Chondrocyte (in vitro differentiated cells): ENCODE measurements at regions not wholly inside any gene's neighbourhood (a gene's known extent, or its start where the extent isn't known, plus 50 kb on each side); places are given as distances from the start of the nearest gene placed in this dataset.

Experiments used
- DNase-seq: peaks from one replicate; pipeline ENCODE4 v3.0.0; 2021; ENCODE audit warnings: mixed read lengths, low spot score
- H3K27ac Mint-ChIP-seq: one replicate; pipeline ENCODE4 v1.8.0; 2021; ENCODE audit warnings: mild to moderate bottlenecking, moderate library complexity, mixed read lengths; ENCODE audit not compliant: unreplicated experiment
- H3K27me3 Mint-ChIP-seq: 2 replicates; pipeline ENCODE4 v1.8.0; 2021; ENCODE audit warnings: low read depth, mixed read lengths
- H3K36me3 Mint-ChIP-seq: 2 replicates; pipeline ENCODE4 v1.8.0; 2021; ENCODE audit warnings: low read depth, mixed read lengths
- H3K4me1 Mint-ChIP-seq: 2 replicates; pipeline ENCODE4 v1.8.0; 2021; ENCODE audit warnings: low read depth, mild to moderate bottlenecking, mixed read lengths
- H3K4me3 Mint-ChIP-seq: one replicate; pipeline ENCODE4 v1.8.0; 2021; ENCODE audit warnings: mild to moderate bottlenecking, moderate library complexity, mixed read lengths; ENCODE audit not compliant: unreplicated experiment
- H3K9me3 Mint-ChIP-seq: 2 replicates; pipeline ENCODE4 v1.8.0; 2021; ENCODE audit warnings: low read depth, mixed read lengths
- TF ChIP-seq, protein P1 (sequence below): fragments of 200-600 bp; sonication (generic); IDR thresholded peaks from 2 replicates; pipeline ENCODE4 v1.5.0; 2021; ENCODE audit warnings: antibody characterized with exemption, mild to moderate bottlenecking, moderate library complexity

DNA sequence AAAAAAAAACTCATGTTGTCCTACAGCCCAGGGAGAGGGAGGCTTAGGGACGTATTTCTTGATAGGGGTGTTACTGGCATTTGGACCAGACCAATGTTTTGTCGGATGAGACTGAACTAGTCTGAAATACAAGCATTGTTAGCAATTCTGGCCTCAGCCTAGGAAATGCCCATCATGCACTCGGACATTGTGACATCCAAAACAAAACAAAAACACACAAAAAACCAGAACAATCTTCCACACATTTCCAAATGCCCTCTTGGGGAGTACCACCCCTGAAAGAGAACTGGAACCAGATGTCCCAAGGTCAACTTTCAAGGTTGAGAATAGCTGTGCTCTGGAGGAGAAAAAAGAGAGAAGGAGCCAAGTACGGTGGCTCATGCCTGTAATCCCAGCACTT, 299.1 kb upstream of the JARID2 start:
- TF ChIP-seq, protein P1, sequence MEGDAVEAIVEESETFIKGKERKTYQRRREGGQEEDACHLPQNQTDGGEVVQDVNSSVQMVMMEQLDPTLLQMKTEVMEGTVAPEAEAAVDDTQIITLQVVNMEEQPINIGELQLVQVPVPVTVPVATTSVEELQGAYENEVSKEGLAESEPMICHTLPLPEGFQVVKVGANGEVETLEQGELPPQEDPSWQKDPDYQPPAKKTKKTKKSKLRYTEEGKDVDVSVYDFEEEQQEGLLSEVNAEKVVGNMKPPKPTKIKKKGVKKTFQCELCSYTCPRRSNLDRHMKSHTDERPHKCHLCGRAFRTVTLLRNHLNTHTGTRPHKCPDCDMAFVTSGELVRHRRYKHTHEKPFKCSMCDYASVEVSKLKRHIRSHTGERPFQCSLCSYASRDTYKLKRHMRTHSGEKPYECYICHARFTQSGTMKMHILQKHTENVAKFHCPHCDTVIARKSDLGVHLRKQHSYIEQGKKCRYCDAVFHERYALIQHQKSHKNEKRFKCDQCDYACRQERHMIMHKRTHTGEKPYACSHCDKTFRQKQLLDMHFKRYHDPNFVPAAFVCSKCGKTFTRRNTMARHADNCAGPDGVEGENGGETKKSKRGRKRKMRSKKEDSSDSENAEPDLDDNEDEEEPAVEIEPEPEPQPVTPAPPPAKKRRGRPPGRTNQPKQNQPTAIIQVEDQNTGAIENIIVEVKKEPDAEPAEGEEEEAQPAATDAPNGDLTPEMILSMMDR: no peak
- H3K9me3 Mint-ChIP-seq: no peaks in the 10 kb centered on the region
- no peaks in the 10 kb centered on the region for H3K4me1 Mint-ChIP-seq
- no peak for DNase-seq
- H3K27me3 Mint-ChIP-seq: no peaks in the 10 kb centered on the region
- no peak overlapping the region for H3K27ac Mint-ChIP-seq
- H3K4me3 Mint-ChIP-seq: no peak overlapping the region
- no peaks in the 10 kb centered on the region for H3K36me3 Mint-ChIP-seq

DNA sequence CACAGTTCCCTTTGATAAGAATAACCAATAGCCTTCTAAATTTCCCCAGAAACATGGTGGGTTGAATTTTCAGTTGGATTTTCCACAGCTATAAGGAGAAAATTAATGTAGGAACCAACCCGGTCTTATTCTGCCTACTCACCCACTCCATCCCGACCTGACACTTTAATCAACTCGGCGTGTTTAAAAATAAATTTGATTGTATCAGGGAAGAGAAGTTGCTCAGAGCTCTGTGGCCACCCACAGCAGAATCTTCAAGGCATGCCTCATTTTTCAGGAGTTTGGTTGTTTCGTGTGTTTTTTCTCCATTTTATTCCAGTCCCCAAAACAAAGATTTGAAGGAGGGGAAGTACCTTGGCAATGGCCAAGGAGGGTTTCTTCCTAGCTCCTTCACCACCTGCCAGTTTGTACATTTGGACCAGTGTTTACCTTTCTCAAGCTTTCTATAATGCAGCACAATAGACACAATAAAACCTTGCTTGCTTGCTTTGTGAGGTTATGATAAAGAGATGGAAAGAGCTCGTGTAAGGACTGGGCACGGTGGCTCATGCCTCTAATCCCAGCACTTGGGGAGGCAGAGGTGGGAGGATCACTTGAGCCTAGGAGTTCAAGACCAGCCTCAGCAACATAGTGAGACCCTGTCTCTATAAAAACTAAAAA, 297.2 kb upstream of the JARID2 start:
- Mint-ChIP-seq H3K4me3 (no peak overlapping the region), H3K27ac (no peak overlapping the region)

DNA sequence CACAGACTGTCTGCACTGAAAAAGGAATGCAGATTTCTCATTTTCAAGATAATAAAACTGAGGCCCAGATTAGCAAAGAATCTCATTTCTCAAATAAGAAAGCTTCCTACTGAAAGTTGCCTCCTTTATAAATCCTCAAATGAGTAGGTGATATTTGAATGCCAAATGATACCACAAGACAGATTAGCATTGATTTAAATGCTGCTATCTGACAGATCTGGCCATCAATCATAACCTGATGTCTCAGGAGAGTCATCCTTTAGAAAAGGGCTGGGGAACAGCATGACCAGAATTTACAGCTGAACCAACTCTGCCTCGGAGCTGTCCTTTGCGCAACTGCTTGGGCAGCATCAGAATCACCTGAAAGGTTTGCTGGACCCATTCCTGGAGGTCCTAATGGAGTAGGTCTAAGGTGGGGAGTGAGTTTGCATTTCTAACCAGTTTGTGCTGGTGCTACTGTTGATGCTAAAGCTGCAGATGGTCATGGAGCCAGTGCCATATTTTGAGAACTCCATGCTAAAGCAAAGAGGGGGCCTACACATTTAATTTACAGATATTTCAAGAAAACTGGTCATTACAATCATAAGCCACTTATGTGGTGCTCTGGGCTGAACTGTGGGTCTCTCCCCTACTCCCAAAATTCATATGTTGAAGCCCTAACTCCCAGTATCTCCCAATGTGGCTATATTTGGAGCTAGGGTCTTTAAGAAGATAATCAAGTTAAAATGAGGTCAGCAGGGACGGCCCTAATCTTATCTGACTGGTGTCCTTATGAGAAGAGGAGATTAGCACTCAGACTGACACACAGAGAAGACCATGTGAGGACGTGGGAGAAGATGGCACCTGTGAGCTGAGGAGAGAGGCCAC, 295.5 kb upstream of the JARID2 start:
- H3K9me3 Mint-ChIP-seq: peaks cover 6% of the 10 kb centered on the region
- H3K4me3 Mint-ChIP-seq: no peak overlapping the region
- DNase-seq: no peak
- H3K4me1 Mint-ChIP-seq: no peaks in the 10 kb centered on the region
- H3K36me3 Mint-ChIP-seq: peaks cover 2% of the 10 kb centered on the region
- H3K27me3 Mint-ChIP-seq: no peaks in the 10 kb centered on the region
- TF ChIP-seq, protein P1: no peak
- no peak overlapping the region for H3K27ac Mint-ChIP-seq

More for the DNA sequence above, 297.2 kb upstream of the JARID2 start:
- no peaks in the 10 kb centered on the region for H3K9me3 Mint-ChIP-seq
- no peaks in the 10 kb centered on the region for H3K27me3 Mint-ChIP-seq
- H3K4me1 Mint-ChIP-seq: no peaks in the 10 kb centered on the region
- H3K36me3 Mint-ChIP-seq: no peaks in the 10 kb centered on the region
- TF ChIP-seq, protein P1: no peak
- DNase-seq: no peak

DNA sequence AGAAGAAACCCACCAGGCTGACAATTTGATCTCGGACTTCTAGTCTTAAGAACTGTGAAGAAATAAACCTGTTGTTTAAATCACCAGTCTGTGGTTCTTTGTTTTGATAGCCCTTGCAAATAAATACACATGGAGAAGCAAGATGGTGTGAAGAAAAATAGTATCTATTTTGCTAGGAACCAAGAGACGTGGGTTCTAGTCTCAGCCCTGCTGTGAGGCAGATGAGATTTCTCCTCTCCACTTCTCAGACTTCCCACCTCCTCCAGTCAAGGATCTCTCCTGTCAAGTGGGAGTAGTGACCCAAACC, 294.9 kb upstream of the JARID2 start:
- no peak overlapping the region for H3K27ac Mint-ChIP-seq
- TF ChIP-seq, protein P1: no peak
- H3K4me1 Mint-ChIP-seq: no peaks in the 10 kb centered on the region
- H3K36me3 Mint-ChIP-seq: peaks cover 2% of the 10 kb centered on the region
- no peak overlapping the region for H3K4me3 Mint-ChIP-seq
- peaks cover 6% of the 10 kb centered on the region for H3K9me3 Mint-ChIP-seq
- no peak for DNase-seq
- H3K27me3 Mint-ChIP-seq: no peaks in the 10 kb centered on the region

DNA sequence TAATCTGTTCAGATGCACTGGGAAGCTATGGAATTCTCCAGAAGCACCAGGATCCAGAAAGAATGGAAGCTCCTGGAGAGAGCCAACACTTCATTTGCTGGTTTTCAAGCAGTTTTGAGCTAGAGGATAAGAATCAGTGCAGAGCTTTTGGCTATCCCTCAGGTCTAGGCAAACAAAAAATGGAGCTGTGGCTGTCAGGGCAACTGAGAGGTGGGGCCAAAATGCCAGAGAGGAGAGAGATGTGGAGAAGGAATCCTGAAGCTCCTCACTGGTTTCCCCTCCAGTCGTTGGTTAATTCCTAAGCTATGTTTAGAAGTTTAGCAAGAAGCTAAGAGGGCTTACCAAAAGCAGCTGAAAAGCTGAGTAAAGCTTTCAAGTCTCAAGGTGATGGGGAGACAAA, 294.2 kb upstream of the JARID2 start:
- no peak overlapping the region for H3K4me3 Mint-ChIP-seq
- H3K27ac Mint-ChIP-seq: no peak overlapping the region
- DNase-seq: no peak
- H3K27me3 Mint-ChIP-seq: no peaks in the 10 kb centered on the region
- H3K4me1 Mint-ChIP-seq: no peaks in the 10 kb centered on the region
- peaks cover 6% of the 10 kb centered on the region for H3K9me3 Mint-ChIP-seq
- H3K36me3 Mint-ChIP-seq: peaks cover 2% of the 10 kb centered on the region
- TF ChIP-seq, protein P1: no peak
